GM21526 (cell line): ENCODE measurements at regions not wholly inside any gene's neighbourhood (a gene's known extent, or its start where the extent isn't known, plus 50 kb on each side); places are given as distances from the start of the nearest gene placed in this dataset.

Source experiments
- ATAC-seq: cut with Tn5 transposase; IDR thresholded peaks from one replicate; pipeline ENCODE4 v1.9.1; 2021; ENCODE audit warnings: moderate library complexity; ENCODE audit not compliant: unreplicated experiment, low FRiP score

DNA sequence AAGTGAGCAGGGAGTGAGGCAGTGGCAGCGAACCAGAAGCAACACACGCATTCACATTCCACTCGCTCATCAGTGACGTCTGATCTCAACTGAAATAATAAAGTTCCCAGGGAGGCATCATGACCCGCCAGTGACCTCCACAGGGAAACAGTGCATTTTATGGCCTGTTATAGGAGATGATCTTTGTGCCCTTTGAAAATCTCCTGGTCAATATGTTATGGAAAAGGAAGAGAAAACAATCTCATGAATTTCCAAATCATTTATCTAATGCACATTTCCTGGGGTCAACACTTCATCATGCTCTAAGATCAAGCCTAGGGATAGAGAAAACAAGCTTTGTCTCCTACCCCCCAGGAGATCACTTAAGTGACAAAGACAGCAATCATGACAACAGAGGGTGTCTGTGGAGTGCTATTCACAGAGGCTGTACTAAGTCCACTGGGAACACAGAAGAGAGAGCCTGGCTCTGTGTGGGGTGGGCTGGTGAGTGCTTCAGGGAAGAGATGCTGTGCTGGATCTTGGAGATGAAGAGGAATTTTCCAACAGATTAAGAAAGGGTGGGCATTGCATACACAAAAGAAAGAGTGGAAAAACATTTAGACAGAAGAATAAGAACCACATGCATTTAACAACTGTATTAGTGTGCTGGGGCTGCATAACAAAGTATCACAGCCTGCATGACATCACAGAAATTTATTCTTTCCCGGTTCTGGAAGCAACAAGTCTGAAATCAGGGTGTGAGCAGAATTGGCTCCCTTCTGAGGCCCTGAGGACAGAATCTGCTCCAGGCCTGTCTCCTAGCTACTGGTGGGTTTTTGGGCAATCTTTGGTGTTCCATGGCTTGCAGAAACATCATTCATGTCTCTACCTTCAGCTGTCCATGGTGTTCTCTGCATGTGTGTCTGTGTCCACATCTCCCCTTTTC lies 613.9 kb upstream of the IGFBP3 start:
- ATAC-seq = no peak

DNA sequence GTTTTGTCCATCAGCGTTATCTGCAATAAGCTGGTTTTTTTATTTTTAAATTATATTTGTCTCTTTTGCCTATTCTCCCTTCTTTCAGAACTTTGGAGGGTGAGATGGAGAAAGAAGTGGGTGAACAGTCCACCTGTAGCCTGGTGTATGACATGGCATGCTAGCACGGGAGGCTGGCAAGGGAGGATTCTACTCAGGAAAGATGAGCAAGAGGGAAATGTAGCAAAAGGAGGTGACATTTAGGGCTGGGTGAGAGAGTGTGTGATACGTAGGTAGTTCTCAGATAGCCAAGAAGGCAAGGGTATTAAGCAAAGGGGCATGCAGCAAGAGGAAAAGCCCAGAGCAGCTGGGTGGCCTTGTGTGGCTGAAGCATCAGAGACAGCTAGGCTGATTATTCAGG lies 612.9 kb upstream of the IGFBP3 start:
- ATAC-seq = no peak

- ATAC-seq = no peak
These were observed 611.5 kb upstream of the IGFBP3 start for GRCh38 chr7:46532571-46532970.

DNA sequence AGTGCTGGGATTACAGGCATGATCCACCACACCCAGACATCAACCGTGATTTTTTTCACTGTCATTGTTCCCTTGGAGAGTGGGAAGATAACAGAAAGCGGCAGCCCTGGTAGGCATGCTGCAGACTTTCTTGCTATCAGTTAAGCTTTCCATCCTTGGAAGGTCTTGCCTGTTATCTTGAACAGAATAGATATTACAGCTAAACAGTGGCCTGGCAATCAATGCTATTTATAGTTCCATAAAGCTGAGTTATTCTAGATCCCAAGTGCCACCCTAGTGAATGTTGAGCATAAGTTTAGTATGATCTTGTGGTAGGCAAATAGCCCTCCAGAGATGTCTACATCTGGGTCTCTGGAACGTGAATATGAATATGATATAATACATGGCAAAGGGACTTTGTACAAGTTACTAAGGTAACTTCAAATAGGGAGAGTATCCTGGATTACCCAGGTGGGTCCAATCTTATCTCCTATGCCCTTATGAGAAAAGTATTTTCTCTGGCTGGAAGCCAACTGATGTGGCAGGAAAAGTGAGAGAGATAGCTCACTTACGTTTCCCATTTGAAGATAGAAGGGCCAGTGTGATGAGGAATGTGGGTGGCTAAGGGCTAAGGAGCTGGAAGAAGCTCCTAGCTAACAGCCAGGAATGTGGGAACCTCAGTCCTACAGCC lies 609.1 kb upstream of the IGFBP3 start:
- ATAC-seq = no peak

DNA sequence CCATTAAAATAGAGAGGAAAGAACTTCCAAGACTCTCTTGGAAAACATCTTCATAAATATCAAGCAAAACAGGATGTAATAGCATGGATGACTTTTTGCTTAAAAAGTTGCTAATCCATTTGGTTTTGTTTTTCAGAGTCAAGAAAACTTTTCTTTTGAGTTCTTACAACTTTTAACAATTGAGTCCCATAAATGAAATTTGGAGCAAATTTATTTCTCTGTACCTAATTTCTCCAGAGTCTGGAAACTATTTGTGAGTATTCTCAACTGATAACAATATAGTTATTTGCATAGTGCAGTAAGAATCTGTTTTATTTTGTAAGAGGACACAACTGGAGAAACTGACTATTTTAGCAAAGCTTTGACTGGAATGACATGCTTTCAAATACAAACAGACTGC lies 606.3 kb upstream of the IGFBP3 start:
- ATAC-seq = no peak

GRCh38 chr7:46525876-46526275 lies 604.8 kb upstream of the IGFBP3 start:
- ATAC-seq = no peak

GRCh38 chr7:46524350-46524749 lies 603.3 kb upstream of the IGFBP3 start:
- no peak for ATAC-seq

DNA sequence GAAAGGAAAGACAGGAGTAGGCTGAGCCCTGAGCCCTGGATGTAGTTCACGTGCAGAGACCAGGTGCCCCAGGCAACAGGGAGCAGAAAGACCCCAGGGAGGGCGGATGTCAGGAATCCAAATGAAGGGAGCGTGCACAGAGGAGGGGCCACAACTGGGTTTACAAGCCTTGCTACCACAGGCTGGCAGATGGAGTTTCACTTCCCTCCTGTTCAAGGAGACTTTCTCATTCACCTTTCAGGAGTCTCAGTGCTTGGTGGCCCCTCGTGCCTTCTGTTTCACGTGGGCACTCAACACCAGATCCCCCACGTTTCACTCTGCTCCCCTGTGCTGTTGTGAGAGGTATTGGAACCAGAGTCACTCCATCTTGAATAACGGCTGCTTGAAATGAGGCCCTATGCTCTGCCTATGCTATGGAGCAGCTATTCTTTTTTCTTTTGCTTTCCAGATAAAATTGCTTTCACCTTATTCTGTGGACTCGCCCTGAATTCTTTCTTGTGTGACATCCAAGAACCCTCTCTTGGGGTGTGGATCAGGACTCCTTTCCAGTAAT lies 601.4 kb upstream of the IGFBP3 start:
- no peak for ATAC-seq

GRCh38 chr7:46518713-46519112 lies 597.6 kb upstream of the IGFBP3 start:
- no peak for ATAC-seq

GRCh38 chr7:46515844-46516590 lies 594.9 kb upstream of the IGFBP3 start:
- no peak for ATAC-seq

DNA sequence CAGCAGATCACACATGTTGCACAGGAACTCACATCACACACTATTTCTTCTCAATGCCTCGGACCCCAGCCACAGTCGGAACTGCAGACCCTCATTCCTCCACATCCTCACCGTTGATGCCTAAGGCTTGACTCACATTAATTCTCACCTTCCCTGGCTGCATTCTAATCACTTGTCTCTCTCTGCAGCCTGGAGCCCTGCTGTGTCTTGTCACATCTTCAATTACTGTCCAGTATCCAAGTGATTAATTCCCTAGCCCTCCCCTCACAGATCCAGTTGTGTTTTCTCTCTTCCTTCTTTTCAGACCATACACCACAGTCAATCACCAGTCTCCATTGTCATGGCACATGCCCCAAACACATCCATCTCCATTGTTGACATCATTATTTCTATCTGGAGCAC lies 592.4 kb upstream of the IGFBP3 start:
- no peak for ATAC-seq

- ATAC-seq = no peak
These were observed 591.9 kb upstream of the IGFBP3 start for GRCh38 chr7:46512891-46513413.

GRCh38 chr7:46511442-46512215 lies 590.6 kb upstream of the IGFBP3 start:
- no peak for ATAC-seq

DNA sequence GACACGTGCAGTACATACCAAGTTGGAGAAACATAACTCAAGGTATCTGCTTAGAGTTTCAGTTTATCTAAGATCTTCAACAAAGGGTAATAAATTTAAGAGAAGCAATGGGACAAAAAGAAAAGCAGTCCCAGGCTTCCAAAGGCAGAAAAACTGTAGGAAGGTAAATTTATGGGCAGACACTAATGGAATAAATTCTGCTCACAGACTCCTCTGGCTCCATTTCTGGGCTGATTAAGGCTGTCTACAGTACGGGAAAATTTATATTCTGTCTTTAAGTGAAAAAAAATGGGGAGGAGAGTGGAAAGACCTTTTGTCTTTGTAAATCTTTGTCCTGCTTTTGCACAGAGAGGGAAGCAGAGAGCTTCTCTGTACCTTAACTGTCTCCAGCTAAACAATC lies 587.5 kb upstream of the IGFBP3 start:
- ATAC-seq = no peak

DNA sequence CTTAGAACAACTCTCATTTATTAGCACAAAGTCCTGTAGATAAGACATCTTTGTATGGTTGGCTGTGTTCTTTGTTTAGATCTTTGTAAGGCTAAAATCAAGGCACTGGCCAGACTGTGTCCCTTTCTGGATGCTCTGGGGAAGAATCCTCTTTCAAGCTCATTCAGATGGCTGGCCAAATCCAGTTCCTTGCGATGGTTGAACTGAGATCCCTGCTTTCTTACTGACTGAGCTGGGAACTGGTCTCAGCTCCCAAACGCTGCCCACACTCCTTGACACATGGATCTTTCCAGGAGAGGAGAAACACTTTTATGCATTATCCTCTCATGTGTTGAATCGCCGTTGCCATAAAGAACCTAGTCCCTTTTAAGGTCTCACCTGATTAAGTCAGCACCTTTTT lies 586.5 kb upstream of the IGFBP3 start:
- ATAC-seq = no peak

DNA sequence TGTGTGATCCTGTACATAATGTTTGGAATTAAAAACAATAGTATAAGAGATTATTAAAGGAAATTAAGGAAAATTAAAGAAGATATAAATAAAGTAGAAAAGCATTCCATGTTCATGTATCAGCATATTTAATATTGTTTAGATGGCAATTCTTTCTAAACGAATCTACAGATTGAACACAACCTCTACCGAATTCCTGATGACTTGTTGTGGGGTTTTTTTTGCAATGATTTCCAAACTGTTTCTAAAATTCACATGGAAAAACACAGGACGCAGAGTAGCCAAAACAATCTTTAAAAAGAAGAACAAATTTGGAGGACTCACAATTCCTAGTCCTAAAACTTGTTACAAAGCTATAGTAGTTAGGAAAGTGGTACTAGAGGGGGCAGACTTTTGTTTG lies 573.4 kb upstream of the IGFBP3 start:
- ATAC-seq = no peak

- ATAC-seq = no peak
These were observed 573.0 kb upstream of the IGFBP3 start for GRCh38 chr7:46494028-46494427.

- no peak for ATAC-seq
These were observed 572.1 kb upstream of the IGFBP3 start for GRCh38 chr7:46493196-46493595.

DNA sequence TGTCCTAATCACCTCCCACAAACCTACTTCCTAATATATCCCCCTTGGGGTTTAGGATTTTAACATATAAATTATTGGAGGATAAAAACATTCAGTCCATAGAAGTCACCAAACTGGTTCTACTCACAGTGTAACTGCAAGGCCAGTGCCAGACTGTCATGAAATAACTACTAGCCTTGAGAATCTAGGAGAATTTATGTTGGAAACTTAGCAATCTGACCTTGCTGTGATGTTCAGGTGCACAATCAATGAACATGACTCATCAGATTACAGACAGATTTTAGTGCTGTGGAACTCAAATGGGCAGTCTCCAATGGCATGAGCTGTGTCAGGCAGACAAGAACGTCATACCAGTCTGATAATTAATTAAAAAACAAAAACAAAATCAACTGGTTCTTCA lies 571.4 kb upstream of the IGFBP3 start:
- no peak for ATAC-seq

DNA sequence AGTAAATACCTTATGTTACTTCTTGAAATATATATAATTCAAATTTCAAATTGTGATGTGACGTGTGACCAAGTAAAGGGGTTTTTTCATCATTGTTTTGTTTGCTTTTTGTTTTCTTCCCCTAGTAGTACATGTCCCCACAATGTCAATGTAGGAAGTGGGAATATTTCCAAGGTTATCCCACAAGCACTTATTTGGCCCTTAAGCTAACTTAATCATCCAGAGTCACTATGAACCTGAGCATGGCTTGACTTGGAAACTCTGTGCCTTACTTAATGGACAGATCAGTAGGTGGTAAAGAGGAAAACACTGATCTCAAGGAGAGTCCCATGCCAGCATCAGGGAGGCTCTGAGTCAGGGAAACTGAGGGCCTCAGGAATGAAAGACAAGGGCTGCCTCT lies 569.3 kb upstream of the IGFBP3 start:
- no peak for ATAC-seq
